Right lobe of liver (tissue), 4 donors: ENCODE measurements at regions not wholly inside any gene's neighbourhood (a gene's known extent, or its start where the extent isn't known, plus 50 kb on each side); places are given as distances from the start of the nearest gene placed in this dataset.

ENCODE experiments used
- POLR2A ChIP-seq: fragments of 450-650 bp; IDR thresholded peaks from one replicate; pipeline ENCODE4 v1.6.1; 2017; ENCODE audit warnings: antibody characterized with exemption, mild to moderate bottlenecking
- TF ChIP-seq, protein P1 (sequence below), 4 donors: fragments of 200-600 bp in 3 of 4; fragments of 450-650 bp in 1 of 4; IDR thresholded peaks; one replicate each; pipeline versions ENCODE4 v1.5.1 to v1.8.0; 2016 to 2022; ENCODE audit warnings: antibody characterized with exemption in 4 of 4, mild to moderate bottlenecking in 2 of 4
- donor health status: DM: no; HTN: no; CAD: no.
- donor health status: DM: no; HTN: no; CAD: no.
- donor health status: DM: no; HTN: yes; CAD: no.

DNA sequence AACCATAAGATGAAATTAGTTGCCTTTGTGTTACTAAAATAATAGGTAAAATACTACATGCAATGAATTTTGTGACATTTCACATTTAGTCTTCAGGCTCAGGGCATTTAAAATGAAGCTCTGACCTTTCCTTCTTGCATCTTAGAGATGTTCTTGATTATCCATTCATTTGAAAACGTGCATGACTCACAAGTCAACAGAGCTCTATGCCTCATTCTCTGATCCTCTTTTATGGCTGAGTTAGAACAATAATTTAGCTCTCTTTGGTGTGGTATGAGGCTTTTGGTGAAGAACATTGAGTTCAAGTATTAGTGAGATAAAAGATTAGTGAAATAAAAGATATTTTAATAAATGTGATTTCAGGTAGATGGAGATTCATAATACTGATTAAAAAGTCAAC lies 66.5 kb downstream of the TIGD2 start:
- TF ChIP-seq, protein P1, sequence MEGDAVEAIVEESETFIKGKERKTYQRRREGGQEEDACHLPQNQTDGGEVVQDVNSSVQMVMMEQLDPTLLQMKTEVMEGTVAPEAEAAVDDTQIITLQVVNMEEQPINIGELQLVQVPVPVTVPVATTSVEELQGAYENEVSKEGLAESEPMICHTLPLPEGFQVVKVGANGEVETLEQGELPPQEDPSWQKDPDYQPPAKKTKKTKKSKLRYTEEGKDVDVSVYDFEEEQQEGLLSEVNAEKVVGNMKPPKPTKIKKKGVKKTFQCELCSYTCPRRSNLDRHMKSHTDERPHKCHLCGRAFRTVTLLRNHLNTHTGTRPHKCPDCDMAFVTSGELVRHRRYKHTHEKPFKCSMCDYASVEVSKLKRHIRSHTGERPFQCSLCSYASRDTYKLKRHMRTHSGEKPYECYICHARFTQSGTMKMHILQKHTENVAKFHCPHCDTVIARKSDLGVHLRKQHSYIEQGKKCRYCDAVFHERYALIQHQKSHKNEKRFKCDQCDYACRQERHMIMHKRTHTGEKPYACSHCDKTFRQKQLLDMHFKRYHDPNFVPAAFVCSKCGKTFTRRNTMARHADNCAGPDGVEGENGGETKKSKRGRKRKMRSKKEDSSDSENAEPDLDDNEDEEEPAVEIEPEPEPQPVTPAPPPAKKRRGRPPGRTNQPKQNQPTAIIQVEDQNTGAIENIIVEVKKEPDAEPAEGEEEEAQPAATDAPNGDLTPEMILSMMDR (IDR thresholded peaks at IDR 0.05), result no peak
- no peak for TF ChIP-seq POLR2A
